ENCODE measurements at regions not wholly inside any gene's neighbourhood (a gene's known extent, or its start where the extent isn't known, plus 50 kb on each side); places are given as distances from the start of the nearest gene placed in this dataset.

GRCh38 chr1:14261395-14261794 is 337.1 kb upstream of the KAZN start:
- no peak for TF ChIP-seq CTCF (IDR thresholded peaks at IDR 0.05; ENCODE audit: extremely low read depth in 1 of 2, insufficient read depth in 1 of 2, low read depth in 1 of 2, low read length in 2 of 2)
- no peak for TF ChIP-seq POLR2A (IDR thresholded peaks at IDR 0.05; ENCODE audit: low read depth, low read length)
